GM12891 (cell line): ENCODE measurements at regions not wholly inside any gene's neighbourhood (a gene's known extent, or its start where the extent isn't known, plus 50 kb on each side); places are given as distances from the start of the nearest gene placed in this dataset.

ENCODE experiments used
- POLR2A ChIP-seq: IDR thresholded peaks from 2 replicates; pipeline ENCODE4 v1.6.1; 2011; ENCODE audit warnings: low read depth, low read length, control low read depth
- POLR2AphosphoS5 ChIP-seq: IDR thresholded peaks from 2 replicates; pipeline ENCODE4 v1.6.1; 2011; ENCODE audit warnings: low read depth, low read length, control low read depth

DNA sequence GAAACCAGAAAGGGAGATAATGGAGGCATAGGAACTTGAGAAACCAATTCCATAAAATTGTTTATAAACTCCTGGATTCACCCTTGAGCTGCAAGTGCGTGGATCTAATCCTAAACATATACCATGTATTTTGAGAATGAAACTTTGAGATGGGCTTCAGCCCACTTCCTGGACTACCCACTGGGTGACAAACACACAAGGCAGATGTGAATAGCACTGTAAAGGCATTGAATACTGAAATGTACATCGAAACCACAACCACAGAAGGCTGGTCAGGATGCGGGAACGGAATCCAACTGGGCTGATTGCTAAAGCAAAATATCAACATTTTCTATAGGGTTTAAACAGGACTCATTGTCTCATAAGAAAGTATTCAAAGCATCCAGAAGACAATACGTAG is 228.5 kb upstream of the ZEB2 start:
- TF ChIP-seq POLR2A (no peak), POLR2AphosphoS5 (no peak)
